ENCODE measurements at regions not wholly inside any gene's neighbourhood (a gene's known extent, or its start where the extent isn't known, plus 50 kb on each side); places are given as distances from the start of the nearest gene placed in this dataset.
A peak's percentile ranks its signal among the peaks of the same experiment; 100 is the strongest.

DNA sequence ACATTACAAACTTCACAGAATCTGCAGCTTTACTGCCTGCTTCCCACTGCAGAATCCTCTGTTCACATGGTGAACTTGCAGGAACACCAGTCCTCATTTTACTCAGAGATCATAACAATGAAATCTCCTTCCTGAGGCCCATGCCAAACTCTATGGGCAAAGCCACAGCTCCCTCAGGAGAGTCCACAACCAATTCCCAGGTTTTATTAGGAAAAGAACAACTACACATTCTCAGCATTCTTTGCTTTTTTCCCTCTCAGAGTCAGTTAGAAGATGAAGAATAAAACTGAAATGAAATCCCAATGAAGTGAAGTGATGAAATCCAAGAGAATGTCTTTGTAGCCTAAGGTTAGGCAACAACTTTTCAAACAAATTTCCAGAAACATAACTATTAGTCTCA, 233.7 kb downstream of the DSEL start:
- DNase-seq: no peak

GRCh38 chr18:67281746-67282145, 234.8 kb downstream of the DSEL start:
- DNase-seq: no peak

DNA sequence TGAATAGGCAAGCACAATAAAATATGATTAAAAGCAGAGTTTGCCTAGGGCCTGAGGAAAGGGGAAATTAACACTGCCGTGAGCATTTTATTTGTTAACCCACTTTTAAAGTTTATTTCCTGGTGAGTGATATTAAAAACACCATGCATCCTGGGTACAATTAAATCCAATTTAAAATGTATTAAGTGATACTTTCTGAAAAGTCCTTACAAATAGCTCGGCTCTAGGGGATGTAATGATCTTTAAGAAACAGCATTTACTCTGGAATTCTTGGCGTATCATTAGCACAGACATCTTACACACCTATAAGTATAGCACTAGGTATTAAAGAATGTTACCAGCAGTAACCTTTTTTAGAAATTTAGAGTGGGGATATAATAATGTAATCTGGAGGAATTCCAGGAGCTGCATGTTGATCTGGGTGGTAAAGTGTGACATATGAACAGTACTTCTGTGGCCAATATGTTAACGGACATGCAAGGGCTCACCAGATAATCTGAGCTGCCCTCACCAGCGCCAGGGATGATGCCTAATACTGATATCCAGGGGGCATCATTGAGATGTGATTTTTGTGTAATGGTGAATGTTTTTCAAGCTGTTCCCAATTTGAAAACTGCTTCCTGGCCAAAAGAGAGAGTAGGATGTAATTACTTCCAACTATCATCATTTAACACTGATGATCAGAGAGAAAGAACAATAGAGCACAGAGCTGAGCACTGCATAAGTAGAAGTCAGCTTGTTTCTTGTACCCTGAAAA, 235.9 kb downstream of the DSEL start:
- DNase-seq: no peak

DNA sequence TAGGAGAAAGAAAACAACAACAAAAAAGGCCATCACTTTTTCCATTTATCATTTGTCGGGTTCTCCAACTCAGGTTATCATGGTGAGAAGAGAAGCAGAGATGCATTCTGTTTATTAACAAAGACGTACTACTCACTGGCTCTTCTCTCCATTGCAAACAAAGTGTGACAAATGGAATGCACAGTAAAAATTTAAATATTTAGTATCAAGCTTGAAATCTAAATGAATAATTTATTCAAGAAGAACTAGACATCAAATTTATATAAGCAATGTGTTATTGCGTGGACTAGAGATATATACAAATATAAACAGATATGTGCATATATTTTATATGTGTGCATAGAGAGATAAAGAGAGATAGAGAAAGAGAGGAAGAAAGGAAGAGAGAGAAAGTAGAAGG, 236.5 kb downstream of the DSEL start:
- DNase-seq: no peak

GRCh38 chr18:67278984-67279383, 237.5 kb downstream of the DSEL start:
- no peak for DNase-seq

- peak; percentile 16 for DNase-seq
Observed at GRCh38 chr18:67276638-67277037, 239.9 kb downstream of the DSEL start.

GRCh38 chr18:67273288-67273687, 243.2 kb downstream of the DSEL start:
- no peak for DNase-seq

DNA sequence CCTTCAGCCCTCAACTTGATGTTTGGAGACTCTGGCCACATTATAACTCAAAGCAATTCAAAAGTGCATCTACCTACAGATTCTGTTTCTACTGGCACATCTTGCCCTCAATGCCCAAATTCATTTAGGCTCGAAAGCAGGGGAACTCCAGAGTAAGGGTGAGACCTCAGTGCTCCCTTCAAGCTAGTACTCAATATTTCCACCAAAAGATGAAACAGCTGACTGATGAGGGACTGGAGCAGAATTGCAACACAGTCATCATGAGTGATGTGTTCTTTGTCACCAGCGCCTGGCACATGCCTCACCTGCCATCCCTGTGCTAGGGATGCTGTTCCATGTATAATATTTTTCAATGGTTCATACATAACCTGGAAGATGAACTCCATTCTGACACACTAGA, 247.3 kb downstream of the DSEL start:
- DNase-seq: no peak

DNA sequence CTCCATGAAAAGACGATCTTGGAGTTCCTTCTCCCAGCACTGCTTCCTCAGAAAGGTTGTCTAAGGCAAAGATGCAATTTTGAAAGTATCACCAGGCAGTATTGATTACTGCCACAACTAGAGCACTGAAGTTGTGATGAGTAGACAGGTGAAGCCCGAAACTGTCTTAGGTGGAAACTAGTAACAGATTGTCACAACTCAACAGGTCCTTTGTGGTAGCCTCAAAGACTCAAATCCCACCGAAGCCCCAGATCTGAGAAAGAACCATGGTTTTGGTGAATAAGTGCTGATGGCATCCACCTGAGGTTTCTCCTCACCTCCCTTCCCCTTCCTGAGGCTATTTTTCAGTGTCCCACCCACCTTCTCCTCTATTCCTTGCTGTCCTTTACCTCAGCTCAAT, 248.0 kb downstream of the DSEL start:
- no peak for DNase-seq

GRCh38 chr18:67266246-67267237, 250.0 kb downstream of the DSEL start:
- DNase-seq: no peak

DNA sequence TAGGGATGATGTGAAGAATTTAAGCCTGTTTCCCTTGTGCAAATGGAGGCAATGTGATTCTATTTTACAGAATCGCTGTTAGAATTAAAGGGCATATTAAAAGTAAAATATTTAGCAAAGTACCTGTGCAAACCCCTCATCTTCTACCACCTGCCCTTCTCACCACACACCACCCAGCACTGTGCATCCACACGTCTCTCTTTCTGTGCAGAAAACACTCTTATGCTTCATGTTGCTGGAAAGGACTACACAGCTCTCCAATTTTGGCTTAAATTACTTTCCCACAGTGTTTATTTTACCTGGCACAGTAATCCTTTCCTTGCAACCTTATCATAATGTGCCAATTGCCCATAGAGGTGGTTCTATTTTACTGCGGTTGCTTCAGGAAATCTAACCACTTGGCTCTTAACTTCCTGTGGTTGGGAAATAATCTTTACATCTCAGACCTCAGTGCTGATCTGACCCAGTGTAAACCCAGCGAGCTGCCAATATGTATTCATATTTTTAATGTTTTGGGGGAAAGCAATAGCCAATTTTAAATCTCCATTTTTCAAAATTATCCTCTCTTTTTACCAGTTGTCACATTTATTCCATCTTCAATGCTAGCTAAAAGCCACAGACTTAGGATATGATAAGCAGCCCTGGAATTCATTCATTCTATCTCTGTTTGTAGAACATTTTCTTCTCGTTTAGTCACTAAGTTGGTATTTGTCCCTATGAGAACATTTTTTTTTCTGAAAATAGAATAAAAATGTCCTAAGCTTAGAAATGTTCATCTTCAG, 250.9 kb downstream of the DSEL start:
- DNase-seq: no peak

- DNase-seq: no peak
Observed at GRCh38 chr18:67261931-67262552, 254.5 kb downstream of the DSEL start.

DNA sequence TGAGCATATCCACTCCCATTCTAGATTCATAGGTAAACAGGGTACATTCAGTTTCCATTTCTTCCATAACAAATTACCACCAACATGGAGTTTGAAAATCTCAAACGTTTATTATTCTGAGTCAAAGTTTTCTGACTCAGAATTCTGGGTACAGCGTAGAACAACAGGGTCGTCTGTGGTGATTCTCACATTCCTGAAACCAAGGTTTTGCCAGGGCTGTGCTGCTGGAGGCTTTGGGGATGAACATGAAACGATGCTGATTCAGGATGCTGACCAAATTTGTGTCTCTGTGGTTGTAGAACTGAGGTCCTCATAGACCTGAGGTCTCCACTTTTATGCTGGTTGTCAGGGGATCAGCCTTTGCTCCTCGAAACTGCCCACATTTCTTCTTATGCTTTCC, 255.7 kb downstream of the DSEL start:
- DNase-seq: no peak

DNA sequence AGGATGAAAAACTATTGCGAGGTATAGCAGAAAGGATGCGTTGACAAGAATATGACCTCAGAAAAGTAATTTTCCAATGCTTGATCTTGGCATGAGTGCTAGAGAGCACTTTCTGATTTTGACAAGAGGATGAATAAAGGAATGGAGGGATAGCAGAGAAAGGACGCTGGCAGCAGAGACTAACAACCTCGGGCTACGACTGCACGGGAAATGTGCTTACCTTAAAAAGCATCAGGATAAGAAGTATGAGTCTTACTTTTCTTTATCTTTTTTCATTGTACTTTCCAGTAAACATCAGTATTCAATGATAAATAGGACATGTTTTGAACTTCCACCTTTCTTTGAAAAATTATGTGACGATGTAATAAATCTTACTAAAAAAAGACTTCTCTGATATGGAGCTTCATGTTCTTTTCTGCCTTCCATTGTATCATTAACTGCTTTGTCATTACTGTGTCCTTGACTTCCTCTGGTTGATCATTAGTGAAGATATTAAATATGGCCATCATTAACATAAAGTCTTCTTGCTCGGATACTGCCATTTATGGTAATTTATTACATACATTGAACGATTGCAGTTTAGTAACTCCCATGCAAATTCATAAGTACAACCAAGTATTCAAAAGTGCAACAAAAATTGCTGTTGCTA, 265.6 kb downstream of the DSEL start:
- DNase-seq: no peak

- DNase-seq: no peak
Observed at GRCh38 chr18:67243799-67244587, 272.5 kb downstream of the DSEL start.

DNA sequence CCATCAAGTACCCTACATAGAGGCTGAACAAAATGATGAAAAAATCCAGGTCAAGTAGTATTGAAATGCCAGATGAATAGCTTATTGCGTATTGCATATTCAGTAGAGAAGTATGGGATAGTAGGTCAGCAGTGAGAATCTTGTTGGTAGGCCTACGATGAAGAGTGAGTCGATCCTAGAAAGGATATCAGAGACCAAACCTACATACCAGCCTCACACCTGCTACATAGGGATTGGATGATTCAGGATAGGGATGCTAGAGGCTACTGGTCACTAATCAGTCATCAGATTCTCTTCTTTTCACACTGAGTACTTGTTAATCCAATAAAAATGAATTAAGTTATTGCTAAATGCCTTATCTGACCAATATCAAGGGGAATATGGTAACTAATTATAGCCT, 274.5 kb downstream of the DSEL start:
- DNase-seq: no peak

DNA sequence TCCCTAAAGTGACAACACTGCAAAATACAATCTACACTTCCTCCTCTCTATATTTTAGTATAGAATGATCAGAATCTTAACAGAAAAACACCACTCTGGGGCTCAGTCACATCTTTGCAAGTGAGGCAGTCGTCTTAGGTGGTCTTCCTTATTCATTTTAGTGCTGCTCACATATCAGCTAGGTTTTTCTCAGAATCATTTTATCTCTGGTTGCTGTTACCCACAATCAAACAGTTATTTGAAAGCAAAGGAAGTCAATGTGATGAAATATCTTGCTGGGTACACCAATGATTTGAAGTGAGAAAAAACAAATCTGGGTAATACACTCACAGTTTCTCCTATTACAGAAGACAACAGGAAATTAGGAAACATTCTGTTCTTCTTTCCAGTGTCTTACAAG, 275.2 kb downstream of the DSEL start:
- DNase-seq: no peak

- DNase-seq: no peak
Observed at GRCh38 chr18:67239826-67240225, 276.7 kb downstream of the DSEL start.

GRCh38 chr18:67232991-67233390, 283.5 kb downstream of the DSEL start:
- DNase-seq: no peak

DNA sequence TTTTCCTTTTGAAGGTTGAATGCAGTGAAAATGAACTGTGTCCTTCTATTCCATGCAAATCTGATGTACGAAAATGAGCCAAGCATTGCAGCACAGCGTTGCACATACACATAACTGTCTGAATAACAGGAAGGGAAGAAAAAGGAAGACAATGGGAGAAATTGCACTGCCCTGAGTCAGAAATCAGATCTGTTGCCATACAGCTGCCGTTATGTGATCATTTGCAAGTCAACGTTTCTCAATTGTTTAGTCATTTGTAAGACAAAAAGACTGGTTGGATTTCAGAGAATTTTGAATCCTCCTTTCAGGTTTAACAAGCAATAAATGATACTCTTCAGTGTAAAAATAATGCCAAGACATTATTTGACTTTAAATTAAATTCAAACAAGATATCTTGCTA, 284.1 kb downstream of the DSEL start:
- no peak for DNase-seq

DNA sequence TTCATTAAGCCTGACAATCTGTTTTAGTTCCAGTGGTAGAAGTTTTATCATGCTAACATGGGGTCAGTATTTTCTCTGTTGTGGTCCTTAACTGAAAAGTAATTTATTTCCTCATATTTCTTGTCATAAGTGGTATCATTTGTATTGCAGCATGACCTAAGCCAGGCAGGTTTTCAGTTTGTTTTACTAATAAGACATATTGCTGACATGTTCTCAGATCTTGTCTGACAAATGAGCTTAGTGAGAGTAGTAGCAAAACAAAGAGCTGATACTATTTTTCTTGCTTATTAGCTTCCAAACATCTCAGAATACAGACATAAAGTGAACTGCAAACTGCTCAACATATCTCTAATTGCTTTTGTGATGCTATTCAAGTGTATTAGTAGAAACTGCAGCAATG, 293.6 kb downstream of the DSEL start:
- no peak for DNase-seq
